HCT116 (cell line): ENCODE measurements at regions not wholly inside any gene's neighbourhood (a gene's known extent, or its start where the extent isn't known, plus 50 kb on each side); places are given as distances from the start of the nearest gene placed in this dataset.

Source experiments
- ATAC-seq: fragments of 200-7000 bp; cut with Tn5 transposase; 2 replicates; pipeline ENCODE4 v1.9.1; 2020; ENCODE audit warnings: mild to moderate bottlenecking, moderate library complexity
- BruUV-seq: library from RNA; stranded (reverse); fragments of 400-500 nt; replicated peaks from 2 replicates; lab custom pipeline; 2021; lab: Mats Ljungman, UMichigan
- CTCF ChIA-PET: fragments of 300-600 bp; sonication (Branson Sonifier 250); formaldehyde crosslinking; loops from one replicate; lab custom pipeline; 2021; ENCODE audit warnings: antibody characterized with exemption; lab: Charles Lee
- POLR2A ChIA-PET: fragments of 300-600, 350-600 bp; sonication (Branson Sonifier 250); formaldehyde crosslinking; loops from one replicate; lab custom pipeline; 2021; ENCODE audit warnings: antibody characterized with exemption; lab: Charles Lee
- RAD21 ChIA-PET, 2 experiments: fragments of 300-600 bp; sonication (Branson Sonifier 250); formaldehyde crosslinking; loops; one replicate each; lab custom pipeline; 2023; ENCODE audit warnings: low total read pairs in 2 of 2; ENCODE audit not compliant: uncharacterized antibody in 2 of 2, unreplicated experiment in 2 of 2, low non-redundant PET in 1 of 2; lab: Charles Lee
- DNase-seq: peaks from one replicate; pipeline ENCODE4 v3.0.0-alpha.2; 2010; ENCODE audit warnings: low read depth, low spot score
- H2AFZ ChIP-seq: fragments of 200-600 bp; shearing (Covaris generic), sonication (generic); 2 replicates; pipeline ENCODE4 v1.6.1; 2017; ENCODE audit warnings: low read depth, mixed run types, mixed read lengths, antibody characterized with exemption, low read length; ENCODE audit not compliant: poor library complexity, severe bottlenecking
- H3K27ac ChIP-seq: 2 replicates; pipeline ENCODE4 v1.5.1; 2012; ENCODE audit warnings: low read depth, low read length
- H3K27me3 ChIP-seq: fragments of 200-600 bp; sonication (generic); 2 replicates; pipeline ENCODE4 v1.6.1; 2016; ENCODE audit warnings: mixed run types, low read length, mixed read lengths; ENCODE audit not compliant: insufficient read depth
- H3K36me3 ChIP-seq, 2 experiments: fragments of 200-500 bp in 1 of 2; fragments of 200-600 bp in 1 of 2; sonication (Bioruptor generic) in 1 of 2; sonication (generic) in 1 of 2; 2 replicates each; pipeline versions ENCODE4 v1.5.1 to v1.6.1; 2014 to 2016; ENCODE audit warnings: low read length in 2 of 2, inconsistent platforms in 1 of 2, mixed read lengths in 1 of 2, mixed run types in 1 of 2; ENCODE audit not compliant: insufficient read depth in 2 of 2, control insufficient read depth in 1 of 2
- H3K4me1 ChIP-seq, 2 experiments: fragments of 200-600 bp in 1 of 2; sonication (generic) in 1 of 2; 2 replicates each; pipeline versions ENCODE4 v1.5.1 to v1.6.1; 2012 to 2017; ENCODE audit warnings: low read length in 2 of 2, inconsistent platforms in 1 of 2, mild to moderate bottlenecking in 1 of 2, mixed read lengths in 1 of 2, mixed run types in 1 of 2, moderate library complexity in 1 of 2; ENCODE audit not compliant: insufficient read depth in 2 of 2, control insufficient read depth in 1 of 2
- H3K4me2 ChIP-seq: fragments of 200-600 bp; sonication (generic); 2 replicates; pipeline ENCODE4 v1.6.1; 2017; ENCODE audit warnings: mixed run types, low read length, mixed read lengths
- H3K4me3 ChIP-seq, 2 experiments: fragments of 200-600 bp in 1 of 2; sonication (generic) in 1 of 2; replicated peaks in 1 of 2; 2 replicates each; pipeline ENCODE4 v1.5.1; 2011 to 2016; ENCODE audit warnings: low read length in 2 of 2, control low read depth in 1 of 2, low read depth in 1 of 2, mild to moderate bottlenecking in 1 of 2, mixed read lengths in 1 of 2, mixed run types in 1 of 2
- H3K79me2 ChIP-seq: fragments of 200-600 bp; sonication (generic); 2 replicates; pipeline ENCODE4 v1.6.1; 2017; ENCODE audit warnings: mild to moderate bottlenecking, mixed run types, low read length, moderate library complexity, mixed read lengths; ENCODE audit not compliant: insufficient read depth
- H3K9ac ChIP-seq: fragments of 200-600 bp; sonication (generic); 2 replicates; pipeline ENCODE4 v1.6.1; 2016; ENCODE audit warnings: low read length, mixed read lengths
- H3K9me2 ChIP-seq: fragments of 200-600 bp; sonication (generic), shearing (Covaris generic); 2 replicates; pipeline ENCODE4 v1.6.1; 2017; ENCODE audit warnings: mixed run types, mild to moderate bottlenecking, moderate library complexity; ENCODE audit not compliant: insufficient read depth
- H3K9me3 ChIP-seq, 2 experiments: fragments of 200-500 bp in 1 of 2; fragments of 200-600 bp in 1 of 2; sonication (Bioruptor generic) in 1 of 2; sonication (generic) in 1 of 2; 2 replicates each; pipeline ENCODE4 v1.6.1; 2014 to 2017; ENCODE audit warnings: low read length in 2 of 2, mixed read lengths in 2 of 2, inconsistent platforms in 1 of 2, low read depth in 1 of 2, mild to moderate bottlenecking in 1 of 2, mixed run types in 1 of 2, moderate library complexity in 1 of 2; ENCODE audit not compliant: control insufficient read depth in 1 of 2, insufficient read depth in 1 of 2
- H4K20me1 ChIP-seq: fragments of 200-600 bp; sonication (generic), shearing (Covaris generic); 2 replicates; pipeline ENCODE4 v1.6.1; 2017; ENCODE audit warnings: mixed run types, mild to moderate bottlenecking, moderate library complexity; ENCODE audit not compliant: insufficient read depth
- EGR1 ChIP-seq: IDR thresholded peaks from 2 replicates; pipeline ENCODE4 v1.6.1; 2012; ENCODE audit warnings: low read depth
- EZH2 ChIP-seq: fragments of 200-600 bp; sonication (generic); IDR thresholded peaks from 2 replicates; pipeline ENCODE4 v1.6.1; 2017; ENCODE audit warnings: antibody characterized with exemption, mixed run types
- EZH2phosphoT487 ChIP-seq: fragments of 200-600 bp; IDR thresholded peaks from 2 replicates; pipeline ENCODE4 v1.6.1; 2018; ENCODE audit warnings: antibody characterized with exemption, borderline replicate concordance
- FOSL1 ChIP-seq: IDR thresholded peaks from 2 replicates; pipeline ENCODE4 v1.6.1; 2012; ENCODE audit warnings: low read depth
- JUND ChIP-seq: IDR thresholded peaks from 2 replicates; pipeline ENCODE4 v1.6.1; 2012
- POLR2A ChIP-seq: IDR thresholded peaks from 2 replicates; pipeline ENCODE4 v1.7.0; 2011; ENCODE audit warnings: borderline replicate concordance; ENCODE audit not compliant: insufficient read depth, insufficient read length; ENCODE audit errors: extremely low read depth
- POLR2AphosphoS5 ChIP-seq: IDR thresholded peaks from 2 replicates; pipeline ENCODE4 v1.6.1; 2011; ENCODE audit warnings: mild to moderate bottlenecking, low read depth, low read length, moderate library complexity
- RAD21 ChIP-seq: IDR thresholded peaks from 2 replicates; pipeline ENCODE4 v1.6.1; 2012; ENCODE audit warnings: low read depth, mild to moderate bottlenecking
- TCF7L2 ChIP-seq: IDR thresholded peaks from 2 replicates; pipeline ENCODE4 v1.7.0; 2011; ENCODE audit warnings: borderline replicate concordance, inconsistent platforms; ENCODE audit not compliant: insufficient read depth, insufficient read length; ENCODE audit errors: extremely low read depth
- ZFX ChIP-seq: fragments of 450-650 bp; IDR thresholded peaks from 2 replicates; pipeline ENCODE4 v1.6.1; 2017
- intact Hi-C: fragments of 100-400 bp; cut with micrococcal nuclease; formaldehyde crosslinking; loops from 2 replicates; pipeline ENCODE4 v1.10.0; 2022
- TF ChIP-seq, protein P1 (sequence below): IDR thresholded peaks from 2 replicates; pipeline ENCODE4 v1.6.1; 2012
- TF ChIP-seq, protein P2 (sequence below): IDR thresholded peaks from 2 replicates; pipeline ENCODE4 v1.6.1; 2011; ENCODE audit warnings: mild to moderate bottlenecking, low read length, moderate library complexity; ENCODE audit not compliant: insufficient replicate concordance; ENCODE audit errors: extremely low read depth
- TF ChIP-seq, protein P3 (sequence below), 3 experiments: fragments of 200-600 bp in 1 of 3; sonication (generic) in 1 of 3; IDR thresholded peaks in 2 of 3; conservative IDR thresholded peaks in 1 of 3; 2 replicates each; pipeline ENCODE4 v1.5.1; 2012 to 2017; ENCODE audit warnings: low read depth in 2 of 3, low read length in 2 of 3, antibody characterized with exemption in 1 of 3, borderline replicate concordance in 1 of 3, control low read depth in 1 of 3, mild to moderate bottlenecking in 1 of 3, mixed read lengths in 1 of 3, mixed run types in 1 of 3, moderate library complexity in 1 of 3; ENCODE audit not compliant: insufficient read depth in 1 of 3

DNA sequence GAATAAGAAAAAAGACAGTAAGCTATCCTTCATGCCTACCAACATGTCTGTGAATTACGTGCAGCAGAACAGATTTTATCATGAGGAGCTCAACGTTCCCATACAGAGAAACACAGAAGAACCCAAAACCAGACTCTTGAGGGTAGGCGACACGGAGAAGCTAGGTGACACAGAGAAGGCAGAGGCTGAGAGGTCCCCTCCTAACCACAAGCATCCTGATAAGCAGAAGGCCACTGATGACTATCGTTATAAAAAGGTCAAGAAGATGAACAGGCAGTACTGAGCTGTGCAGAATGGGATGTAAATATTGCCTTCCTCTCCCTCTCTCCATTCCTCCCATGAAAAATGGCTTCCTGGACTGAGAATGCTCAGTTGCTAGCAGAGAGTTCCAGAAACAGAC is 350.2 kb upstream of the BOD1L1 start:
- Histone ChIP-seq H3K79me2 (no peaks in the 10 kb centered on the region), H4K20me1 (no peaks in the 10 kb centered on the region), H3K9me3 (peaks cover 0 to 8% of the 10 kb centered on the region in 2 experiments; a peak in 1 of 4 replicates), H3K4me2 (no peak overlapping the region), H2AFZ (no peak overlapping the region), H3K36me3 (no peaks in the 10 kb centered on the region), H3K9ac (no peak overlapping the region), H3K27ac (no peak overlapping the region), H3K4me1 (no peaks in the 10 kb centered on the region), H3K27me3 (no peaks in the 10 kb centered on the region), H3K9me2 (no peaks in the 10 kb centered on the region), H3K4me3 (no peak overlapping the region)
- ATAC-seq (no peak), DNase-seq (no peak)
- ChIA-PET POLR2A (no interaction called here), RAD21 (no interaction called here), CTCF (no interaction called here)
- no peak for TF ChIP-seq FOSL1
- TF ChIP-seq POLR2A: no peak
- intact Hi-C loops: loop anchor here (10.0 kb wide), 1 partner anchor 323 kb away; no protein-coding TSS in a partner anchor
- no TSS peak for BruUV-seq

- Histone ChIP-seq H3K9me2 (no peaks in the 10 kb centered on the region), H3K79me2 (no peaks in the 10 kb centered on the region), H3K27ac (no peak overlapping the region), H3K4me3 (no peak overlapping the region), H3K36me3 (no peaks in the 10 kb centered on the region), H2AFZ (no peak overlapping the region), H3K9me3 (peaks cover 0 to 13% of the 10 kb centered on the region in 2 experiments; a peak in 1 of 4 replicates), H3K4me1 (no peaks in the 10 kb centered on the region), H3K4me2 (no peak overlapping the region), H3K27me3 (no peaks in the 10 kb centered on the region), H3K9ac (no peak overlapping the region), H4K20me1 (no peaks in the 10 kb centered on the region)
- DNase-seq (no peak), ATAC-seq (no peak)
- POLR2A ChIA-PET: no interaction called here
- RAD21 ChIA-PET: no interaction called here
- intact Hi-C loops: no loop called here
- BruUV-seq: no TSS peak
- no peak for TF ChIP-seq FOSL1
- no peak for TF ChIP-seq JUND
- TF ChIP-seq TCF7L2: no peak
- TF ChIP-seq, protein P1, sequence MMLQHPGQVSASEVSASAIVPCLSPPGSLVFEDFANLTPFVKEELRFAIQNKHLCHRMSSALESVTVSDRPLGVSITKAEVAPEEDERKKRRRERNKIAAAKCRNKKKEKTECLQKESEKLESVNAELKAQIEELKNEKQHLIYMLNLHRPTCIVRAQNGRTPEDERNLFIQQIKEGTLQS: no peak
- TF ChIP-seq, protein P2, sequence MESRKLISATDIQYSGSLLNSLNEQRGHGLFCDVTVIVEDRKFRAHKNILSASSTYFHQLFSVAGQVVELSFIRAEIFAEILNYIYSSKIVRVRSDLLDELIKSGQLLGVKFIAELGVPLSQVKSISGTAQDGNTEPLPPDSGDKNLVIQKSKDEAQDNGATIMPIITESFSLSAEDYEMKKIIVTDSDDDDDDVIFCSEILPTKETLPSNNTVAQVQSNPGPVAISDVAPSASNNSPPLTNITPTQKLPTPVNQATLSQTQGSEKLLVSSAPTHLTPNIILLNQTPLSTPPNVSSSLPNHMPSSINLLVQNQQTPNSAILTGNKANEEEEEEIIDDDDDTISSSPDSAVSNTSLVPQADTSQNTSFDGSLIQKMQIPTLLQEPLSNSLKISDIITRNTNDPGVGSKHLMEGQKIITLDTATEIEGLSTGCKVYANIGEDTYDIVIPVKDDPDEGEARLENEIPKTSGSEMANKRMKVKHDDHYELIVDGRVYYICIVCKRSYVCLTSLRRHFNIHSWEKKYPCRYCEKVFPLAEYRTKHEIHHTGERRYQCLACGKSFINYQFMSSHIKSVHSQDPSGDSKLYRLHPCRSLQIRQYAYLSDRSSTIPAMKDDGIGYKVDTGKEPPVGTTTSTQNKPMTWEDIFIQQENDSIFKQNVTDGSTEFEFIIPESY: no peak
- TF ChIP-seq RAD21: no peak
- TF ChIP-seq, protein P3, sequence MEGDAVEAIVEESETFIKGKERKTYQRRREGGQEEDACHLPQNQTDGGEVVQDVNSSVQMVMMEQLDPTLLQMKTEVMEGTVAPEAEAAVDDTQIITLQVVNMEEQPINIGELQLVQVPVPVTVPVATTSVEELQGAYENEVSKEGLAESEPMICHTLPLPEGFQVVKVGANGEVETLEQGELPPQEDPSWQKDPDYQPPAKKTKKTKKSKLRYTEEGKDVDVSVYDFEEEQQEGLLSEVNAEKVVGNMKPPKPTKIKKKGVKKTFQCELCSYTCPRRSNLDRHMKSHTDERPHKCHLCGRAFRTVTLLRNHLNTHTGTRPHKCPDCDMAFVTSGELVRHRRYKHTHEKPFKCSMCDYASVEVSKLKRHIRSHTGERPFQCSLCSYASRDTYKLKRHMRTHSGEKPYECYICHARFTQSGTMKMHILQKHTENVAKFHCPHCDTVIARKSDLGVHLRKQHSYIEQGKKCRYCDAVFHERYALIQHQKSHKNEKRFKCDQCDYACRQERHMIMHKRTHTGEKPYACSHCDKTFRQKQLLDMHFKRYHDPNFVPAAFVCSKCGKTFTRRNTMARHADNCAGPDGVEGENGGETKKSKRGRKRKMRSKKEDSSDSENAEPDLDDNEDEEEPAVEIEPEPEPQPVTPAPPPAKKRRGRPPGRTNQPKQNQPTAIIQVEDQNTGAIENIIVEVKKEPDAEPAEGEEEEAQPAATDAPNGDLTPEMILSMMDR (IDR thresholded peaks at IDR 0.05 in 2 of 3, conservative IDR thresholded peaks at IDR 0.05 in 1 of 3; ENCODE audit: borderline replicate concordance in 1 of 3, insufficient read depth in 1 of 3, low read depth in 2 of 3, low read length in 2 of 3): no peak
- no peak for TF ChIP-seq EZH2phosphoT487
- no peak for TF ChIP-seq EZH2
- TF ChIP-seq ZFX: no peak
- no peak for TF ChIP-seq EGR1
- TF ChIP-seq POLR2AphosphoS5: no peak
- CTCF ChIA-PET: no interaction called here
These were observed 353.1 kb upstream of the BOD1L1 start for GRCh38 chr4:13980317-13981310.
